Keratinocyte (primary cell): ENCODE measurements at regions not wholly inside any gene's neighbourhood (a gene's known extent, or its start where the extent isn't known, plus 50 kb on each side); places are given as distances from the start of the nearest gene placed in this dataset.

Experiments
- DNase-seq: peaks from one replicate; pipeline ENCODE4 v3.0.0-alpha.2; 2011; ENCODE audit warnings: low read depth, missing footprints, low spot score
- FAIRE-seq: peaks from 2 replicates; lab custom pipeline; 2011; peaks lifted over from hg19 to GRCh38; lab: Jason Lieb, UNC
- H2AFZ ChIP-seq: 2 replicates; pipeline ENCODE4 v1.6.0; 2012; ENCODE audit warnings: low read length, control low read depth, inconsistent platforms; ENCODE audit not compliant: control insufficient read depth
- H3K27ac ChIP-seq: 2 replicates; pipeline ENCODE4 v1.5.1; 2011; ENCODE audit warnings: low read length; ENCODE audit not compliant: control insufficient read depth, insufficient read depth
- H3K27me3 ChIP-seq: 3 replicates; pipeline ENCODE4 v1.6.0; 2011; ENCODE audit warnings: low read length; ENCODE audit not compliant: control insufficient read depth, insufficient read depth; ENCODE audit errors: extremely low read depth
- H3K36me3 ChIP-seq, 2 experiments: 2 replicates in 1 of 2; 3 replicates in 1 of 2; pipeline ENCODE4 v1.5.1; 2011; ENCODE audit warnings: low read length in 2 of 2, mild to moderate bottlenecking in 1 of 2; ENCODE audit not compliant: control insufficient read depth in 2 of 2, insufficient read depth in 2 of 2; ENCODE audit errors: extremely low read depth in 1 of 2
- H3K4me1 ChIP-seq: 3 replicates; pipeline ENCODE4 v1.5.1; 2011; ENCODE audit warnings: low read length; ENCODE audit not compliant: control insufficient read depth, insufficient read depth; ENCODE audit errors: extremely low read depth
- H3K4me2 ChIP-seq: 3 replicates; pipeline ENCODE4 v1.6.0; 2011; ENCODE audit warnings: low read depth, low read length; ENCODE audit not compliant: control insufficient read depth, insufficient read depth; ENCODE audit errors: extremely low read depth
- H3K4me3 ChIP-seq, 3 experiments: fragments of 200-600 bp in 1 of 3; sonication (generic) in 1 of 3; 2 replicates in 2 of 3; 3 replicates in 1 of 3; pipeline ENCODE4 v1.5.1; 2011 to 2016; ENCODE audit warnings: low read length in 3 of 3, mild to moderate bottlenecking in 3 of 3, control low read depth in 2 of 3, inconsistent platforms in 1 of 3, low read depth in 1 of 3, mixed read lengths in 1 of 3, mixed run types in 1 of 3, moderate library complexity in 1 of 3; ENCODE audit not compliant: control insufficient read depth in 2 of 3, insufficient read depth in 2 of 3; ENCODE audit errors: extremely low read depth in 1 of 3
- H3K79me2 ChIP-seq: 2 replicates; pipeline ENCODE4 v1.6.0; 2012; ENCODE audit warnings: low read length; ENCODE audit not compliant: control insufficient read depth, insufficient read depth
- H3K9ac ChIP-seq: 3 replicates; pipeline ENCODE4 v1.6.0; 2011; ENCODE audit warnings: low read length; ENCODE audit not compliant: control insufficient read depth, insufficient read depth; ENCODE audit errors: extremely low read depth
- H3K9me1 ChIP-seq: 3 replicates; pipeline ENCODE4 v1.6.0; 2011; ENCODE audit warnings: low read length; ENCODE audit not compliant: control insufficient read depth, insufficient read depth; ENCODE audit errors: extremely low read depth
- H3K9me3 ChIP-seq: 2 replicates; pipeline ENCODE4 v1.5.1; 2012; ENCODE audit warnings: low read depth, low read length; ENCODE audit not compliant: control insufficient read depth
- H4K20me1 ChIP-seq: 3 replicates; pipeline ENCODE4 v1.6.0; 2011; ENCODE audit warnings: low read length; ENCODE audit not compliant: control insufficient read depth, insufficient read depth; ENCODE audit errors: extremely low read depth
- EZH2 ChIP-seq: IDR thresholded peaks from one replicate; pipeline ENCODE4 v1.6.1; 2012; ENCODE audit warnings: inconsistent platforms, mild to moderate bottlenecking, low read length, moderate library complexity
- dilution Hi-C: fragments of 300-500 bp; cut with MboI; formaldehyde crosslinking; loops from one replicate; pipeline ENCODE4 v1.7.0; 2020; ENCODE audit warnings: low sequenced_read_pairs; ENCODE audit not compliant: extremely low pct_ligation_motif_present
- TF ChIP-seq, protein P1 (sequence below), 3 experiments: IDR thresholded peaks in 1 of 3; conservative IDR thresholded peaks in 1 of 3; optimal IDR thresholded peaks in 1 of 3; 2 replicates in 2 of 3; 3 replicates in 1 of 3; pipeline versions ENCODE3 to v1.5.1; 2011; ENCODE audit warnings: low read length in 3 of 3, mild to moderate bottlenecking in 3 of 3, moderate library complexity in 2 of 3, control low read depth in 1 of 3, inconsistent platforms in 1 of 3; ENCODE audit not compliant: insufficient read depth in 2 of 3; ENCODE audit errors: extremely low read depth in 1 of 3

GRCh38 chr4:27267339-27267969 is 406.8 kb downstream of the STIM2 start:
- Histone ChIP-seq H3K4me1 (no peaks in the 10 kb centered on the region), H3K27me3 (no peaks in the 10 kb centered on the region), H3K36me3 (no peaks in the 10 kb centered on the region), H4K20me1 (no peaks in the 10 kb centered on the region), H3K4me3 (no peak overlapping the region), H3K4me2 (no peak overlapping the region), H3K79me2 (no peaks in the 10 kb centered on the region), H3K9me1 (no peaks in the 10 kb centered on the region), H3K27ac (no peak overlapping the region), H2AFZ (no peak overlapping the region), H3K9ac (no peak overlapping the region), H3K9me3 (no peaks in the 10 kb centered on the region)
- TF ChIP-seq, protein P1, sequence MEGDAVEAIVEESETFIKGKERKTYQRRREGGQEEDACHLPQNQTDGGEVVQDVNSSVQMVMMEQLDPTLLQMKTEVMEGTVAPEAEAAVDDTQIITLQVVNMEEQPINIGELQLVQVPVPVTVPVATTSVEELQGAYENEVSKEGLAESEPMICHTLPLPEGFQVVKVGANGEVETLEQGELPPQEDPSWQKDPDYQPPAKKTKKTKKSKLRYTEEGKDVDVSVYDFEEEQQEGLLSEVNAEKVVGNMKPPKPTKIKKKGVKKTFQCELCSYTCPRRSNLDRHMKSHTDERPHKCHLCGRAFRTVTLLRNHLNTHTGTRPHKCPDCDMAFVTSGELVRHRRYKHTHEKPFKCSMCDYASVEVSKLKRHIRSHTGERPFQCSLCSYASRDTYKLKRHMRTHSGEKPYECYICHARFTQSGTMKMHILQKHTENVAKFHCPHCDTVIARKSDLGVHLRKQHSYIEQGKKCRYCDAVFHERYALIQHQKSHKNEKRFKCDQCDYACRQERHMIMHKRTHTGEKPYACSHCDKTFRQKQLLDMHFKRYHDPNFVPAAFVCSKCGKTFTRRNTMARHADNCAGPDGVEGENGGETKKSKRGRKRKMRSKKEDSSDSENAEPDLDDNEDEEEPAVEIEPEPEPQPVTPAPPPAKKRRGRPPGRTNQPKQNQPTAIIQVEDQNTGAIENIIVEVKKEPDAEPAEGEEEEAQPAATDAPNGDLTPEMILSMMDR (optimal IDR thresholded peaks at IDR 0.05 in 1 of 3, IDR thresholded peaks at IDR 0.05 in 1 of 3, conservative IDR thresholded peaks at IDR 0.05 in 1 of 3; ENCODE audit: extremely low read depth in 1 of 3, insufficient read depth in 2 of 3, low read length in 3 of 3) = no peak
- no peak for TF ChIP-seq EZH2
- DNase-seq (no peak), FAIRE-seq (no peak)
- dilution Hi-C loops = no loop called here

DNA sequence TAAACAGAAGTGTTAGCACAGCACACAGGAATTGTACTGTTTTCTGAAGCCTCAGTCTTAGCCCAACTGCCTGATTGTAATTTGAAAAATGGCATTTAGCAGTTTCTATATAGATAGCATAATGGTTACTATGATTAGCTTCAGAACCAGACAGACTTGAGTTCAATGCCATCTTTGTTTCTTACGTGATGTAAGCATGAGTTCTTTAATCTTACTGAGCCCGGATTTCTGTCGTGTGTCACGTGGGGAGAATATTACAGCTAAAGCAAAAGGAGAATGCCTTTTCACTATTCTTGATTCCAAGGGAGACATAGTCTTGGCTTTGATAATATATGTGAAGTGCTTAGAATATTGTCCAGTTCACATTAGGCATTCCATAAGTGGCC is 407.3 kb downstream of the STIM2 start:
- Histone ChIP-seq H3K27me3 (no peaks in the 10 kb centered on the region), H3K4me1 (no peaks in the 10 kb centered on the region), H3K79me2 (no peaks in the 10 kb centered on the region), H3K4me3 (no peak overlapping the region), H3K9ac (no peak overlapping the region), H3K9me3 (no peaks in the 10 kb centered on the region), H3K9me1 (no peaks in the 10 kb centered on the region), H3K27ac (no peak overlapping the region), H3K4me2 (no peak overlapping the region), H3K36me3 (no peaks in the 10 kb centered on the region), H4K20me1 (no peaks in the 10 kb centered on the region), H2AFZ (no peak overlapping the region)
- TF ChIP-seq EZH2 = no peak
- TF ChIP-seq, protein P1 (optimal IDR thresholded peaks at IDR 0.05 in 1 of 3, IDR thresholded peaks at IDR 0.05 in 1 of 3, conservative IDR thresholded peaks at IDR 0.05 in 1 of 3; ENCODE audit: extremely low read depth in 1 of 3, insufficient read depth in 2 of 3, low read length in 3 of 3) = no peak
- DNase-seq (no peak), FAIRE-seq (no peak)
- dilution Hi-C loops = no loop called here
